Activated T-helper 17 cell treated with anti-CD3 and anti-CD28 coated beads, Interleukin-2, amount 50 U/mL, for 72 hours (primary cell): ENCODE measurements at regions not wholly inside any gene's neighbourhood (a gene's known extent, or its start where the extent isn't known, plus 50 kb on each side); places are given as distances from the start of the nearest gene placed in this dataset.
"Not testable (repeated sequence)": the region's sequence is repeated elsewhere in the genome, so short reads cannot be mapped to it uniquely, and the experiment has no call there.

ENCODE experiments used
- ATAC-seq: fragments of 150-1000 bp; cut with Tn5 transposase; replicated peaks from 2 replicates; pipeline ENCODE4 v1.10.0; 2021; ENCODE audit warnings: mild to moderate bottlenecking, moderate library complexity
- H3K27ac Mint-ChIP-seq: one replicate; pipeline ENCODE4 v1.8.0; 2022; ENCODE audit warnings: mixed read lengths
- H3K27me3 Mint-ChIP-seq: one replicate; pipeline ENCODE4 v1.8.0; 2022; ENCODE audit warnings: mixed read lengths
- H3K36me3 Mint-ChIP-seq: one replicate; pipeline ENCODE4 v1.8.0; 2022; ENCODE audit warnings: low read depth, mild to moderate bottlenecking, mixed read lengths
- H3K4me1 Mint-ChIP-seq: one replicate; pipeline ENCODE4 v1.8.0; 2022; ENCODE audit warnings: mixed read lengths
- H3K4me3 Mint-ChIP-seq: one replicate; pipeline ENCODE4 v1.8.0; 2022; ENCODE audit warnings: mild to moderate bottlenecking, mixed read lengths
- H3K9me3 Mint-ChIP-seq: one replicate; pipeline ENCODE4 v1.8.0; 2022; ENCODE audit warnings: mixed read lengths

- no peaks in the 10 kb centered on the region for H3K27me3 Mint-ChIP-seq
- peaks cover 4% of the 10 kb centered on the region for H3K9me3 Mint-ChIP-seq
- no peaks in the 10 kb centered on the region for H3K4me1 Mint-ChIP-seq
- ATAC-seq: no peak
- H3K36me3 Mint-ChIP-seq: no peaks in the 10 kb centered on the region
- H3K27ac Mint-ChIP-seq: no peak overlapping the region
- no peak overlapping the region for H3K4me3 Mint-ChIP-seq
Observed at GRCh38 chr4:188942606-188943005, 803.4 kb downstream of the TRIML1 start.

- ATAC-seq: no peak
- Mint-ChIP-seq H3K9me3 (peaks cover 15% of the 10 kb centered on the region), H3K27me3 (no peaks in the 10 kb centered on the region), H3K27ac (no peak overlapping the region), H3K36me3 (no peaks in the 10 kb centered on the region), H3K4me1 (no peaks in the 10 kb centered on the region), H3K4me3 (no peak overlapping the region)
Observed at GRCh38 chr4:188949596-188949995, 810.4 kb downstream of the TRIML1 start.

- H3K4me1 Mint-ChIP-seq: no peaks in the 10 kb centered on the region
- H3K9me3 Mint-ChIP-seq: peaks cover 24% of the 10 kb centered on the region
- ATAC-seq: no peak
- H3K36me3 Mint-ChIP-seq: no peaks in the 10 kb centered on the region
- H3K27ac Mint-ChIP-seq: no peak overlapping the region
- no peaks in the 10 kb centered on the region for H3K27me3 Mint-ChIP-seq
- H3K4me3 Mint-ChIP-seq: no peak overlapping the region
Observed at GRCh38 chr4:188955066-188955465, 815.8 kb downstream of the TRIML1 start.

GRCh38 chr4:188956566-188956965, 817.3 kb downstream of the TRIML1 start:
- H3K27ac Mint-ChIP-seq: no peak overlapping the region
- no peaks in the 10 kb centered on the region for H3K27me3 Mint-ChIP-seq
- no peak for ATAC-seq
- no peaks in the 10 kb centered on the region for H3K4me1 Mint-ChIP-seq
- H3K4me3 Mint-ChIP-seq: no peak overlapping the region
- H3K36me3 Mint-ChIP-seq: no peaks in the 10 kb centered on the region
- peaks cover 24% of the 10 kb centered on the region for H3K9me3 Mint-ChIP-seq

- no peaks in the 10 kb centered on the region for H3K36me3 Mint-ChIP-seq
- H3K27me3 Mint-ChIP-seq: no peaks in the 10 kb centered on the region
- no peak overlapping the region for H3K27ac Mint-ChIP-seq
- H3K4me3 Mint-ChIP-seq: no peak overlapping the region
- no peak for ATAC-seq
- no peaks in the 10 kb centered on the region for H3K4me1 Mint-ChIP-seq
- peaks cover 18% of the 10 kb centered on the region for H3K9me3 Mint-ChIP-seq
Observed at GRCh38 chr4:188958346-188958745, 819.1 kb downstream of the TRIML1 start.

GRCh38 chr4:188959424-188959823, 820.2 kb downstream of the TRIML1 start:
- Mint-ChIP-seq H3K27ac (no peak overlapping the region), H3K4me3 (no peak overlapping the region), H3K36me3 (no peaks in the 10 kb centered on the region), H3K4me1 (no peaks in the 10 kb centered on the region), H3K27me3 (no peaks in the 10 kb centered on the region), H3K9me3 (peaks cover 18% of the 10 kb centered on the region)
- ATAC-seq: no peak

GRCh38 chr4:188960411-188961093, 821.3 kb downstream of the TRIML1 start:
- H3K4me1 Mint-ChIP-seq: no peaks in the 10 kb centered on the region
- peaks cover 22% of the 10 kb centered on the region for H3K9me3 Mint-ChIP-seq
- no peaks in the 10 kb centered on the region for H3K36me3 Mint-ChIP-seq
- no peak overlapping the region for H3K27ac Mint-ChIP-seq
- no peak overlapping the region for H3K4me3 Mint-ChIP-seq
- no peaks in the 10 kb centered on the region for H3K27me3 Mint-ChIP-seq
- no peak for ATAC-seq

- H3K27me3 Mint-ChIP-seq: no peaks in the 10 kb centered on the region
- H3K9me3 Mint-ChIP-seq: peaks cover 17% of the 10 kb centered on the region
- H3K27ac Mint-ChIP-seq: no peak overlapping the region
- H3K4me3 Mint-ChIP-seq: no peak overlapping the region
- no peaks in the 10 kb centered on the region for H3K4me1 Mint-ChIP-seq
- no peaks in the 10 kb centered on the region for H3K36me3 Mint-ChIP-seq
- ATAC-seq: no peak
Observed at GRCh38 chr4:188971125-188971524, 831.9 kb downstream of the TRIML1 start.

- H3K27me3 Mint-ChIP-seq: no peaks in the 10 kb centered on the region
- peaks cover 7% of the 10 kb centered on the region for H3K9me3 Mint-ChIP-seq
- H3K36me3 Mint-ChIP-seq: no peaks in the 10 kb centered on the region
- no peak for ATAC-seq
- H3K4me1 Mint-ChIP-seq: no peaks in the 10 kb centered on the region
- H3K27ac Mint-ChIP-seq: no peak overlapping the region
- H3K4me3 Mint-ChIP-seq: no peak overlapping the region
Observed at GRCh38 chr4:188975271-188975670, 836.0 kb downstream of the TRIML1 start.

- Mint-ChIP-seq H3K4me1 (no peaks in the 10 kb centered on the region), H3K27ac (no peak overlapping the region), H3K4me3 (no peak overlapping the region), H3K36me3 (no peaks in the 10 kb centered on the region), H3K27me3 (no peaks in the 10 kb centered on the region), H3K9me3 (peaks cover 4% of the 10 kb centered on the region)
- no peak for ATAC-seq
Observed at GRCh38 chr4:188976644-188977115, 837.4 kb downstream of the TRIML1 start.

- not testable (repeated sequence) for H3K4me1 Mint-ChIP-seq, H3K4me3 Mint-ChIP-seq, ATAC-seq, H3K36me3 Mint-ChIP-seq, H3K9me3 Mint-ChIP-seq, H3K27ac Mint-ChIP-seq, H3K27me3 Mint-ChIP-seq
Observed at GRCh38 chr4:188977232-188977631, 838.0 kb downstream of the TRIML1 start.

GRCh38 chr4:188984518-188984917, 845.3 kb downstream of the TRIML1 start:
- no peak overlapping the region for H3K27ac Mint-ChIP-seq
- no peaks in the 10 kb centered on the region for H3K27me3 Mint-ChIP-seq
- no peaks in the 10 kb centered on the region for H3K4me1 Mint-ChIP-seq
- ATAC-seq: no peak
- no peak overlapping the region for H3K4me3 Mint-ChIP-seq
- no peaks in the 10 kb centered on the region for H3K36me3 Mint-ChIP-seq
- peaks cover 5% of the 10 kb centered on the region for H3K9me3 Mint-ChIP-seq

- Mint-ChIP-seq H3K9me3 (peaks cover 5% of the 10 kb centered on the region), H3K36me3 (no peaks in the 10 kb centered on the region), H3K27me3 (no peaks in the 10 kb centered on the region), H3K4me1 (no peaks in the 10 kb centered on the region), H3K4me3 (no peak overlapping the region), H3K27ac (no peak overlapping the region)
- no peak for ATAC-seq
Observed at GRCh38 chr4:188986271-188986689, 847.0 kb downstream of the TRIML1 start.

- Mint-ChIP-seq H3K36me3 (no peaks in the 10 kb centered on the region), H3K9me3 (peaks cover 5% of the 10 kb centered on the region), H3K4me3 (no peak overlapping the region), H3K27me3 (no peaks in the 10 kb centered on the region), H3K4me1 (no peaks in the 10 kb centered on the region), H3K27ac (no peak overlapping the region)
- ATAC-seq: no peak
Observed at GRCh38 chr4:188987011-188987410, 847.8 kb downstream of the TRIML1 start.

GRCh38 chr4:188988131-188988530, 848.9 kb downstream of the TRIML1 start:
- ATAC-seq: no peak
- Mint-ChIP-seq H3K36me3 (no peaks in the 10 kb centered on the region), H3K27me3 (no peaks in the 10 kb centered on the region), H3K9me3 (peaks cover 5% of the 10 kb centered on the region), H3K4me3 (no peak overlapping the region), H3K4me1 (no peaks in the 10 kb centered on the region), H3K27ac (no peak overlapping the region)

GRCh38 chr4:188989371-188989770, 850.1 kb downstream of the TRIML1 start:
- no peak overlapping the region for H3K27ac Mint-ChIP-seq
- peaks cover 5% of the 10 kb centered on the region for H3K9me3 Mint-ChIP-seq
- no peaks in the 10 kb centered on the region for H3K27me3 Mint-ChIP-seq
- ATAC-seq: no peak
- no peaks in the 10 kb centered on the region for H3K4me1 Mint-ChIP-seq
- no peaks in the 10 kb centered on the region for H3K36me3 Mint-ChIP-seq
- no peak overlapping the region for H3K4me3 Mint-ChIP-seq
